GM20000 (cell line): ENCODE measurements at regions not wholly inside any gene's neighbourhood (a gene's known extent, or its start where the extent isn't known, plus 50 kb on each side); places are given as distances from the start of the nearest gene placed in this dataset.

ENCODE experiments used
- DNase-seq: peaks from one replicate; pipeline ENCODE4 v3.0.0; 2012; ENCODE audit warnings: low spot score
- TF ChIP-seq, protein P1 (sequence below): IDR thresholded peaks from 2 replicates; pipeline ENCODE4 v1.5.1; 2012; ENCODE audit warnings: mild to moderate bottlenecking, control low read depth; ENCODE audit errors: extremely low read depth, missing control alignments

DNA sequence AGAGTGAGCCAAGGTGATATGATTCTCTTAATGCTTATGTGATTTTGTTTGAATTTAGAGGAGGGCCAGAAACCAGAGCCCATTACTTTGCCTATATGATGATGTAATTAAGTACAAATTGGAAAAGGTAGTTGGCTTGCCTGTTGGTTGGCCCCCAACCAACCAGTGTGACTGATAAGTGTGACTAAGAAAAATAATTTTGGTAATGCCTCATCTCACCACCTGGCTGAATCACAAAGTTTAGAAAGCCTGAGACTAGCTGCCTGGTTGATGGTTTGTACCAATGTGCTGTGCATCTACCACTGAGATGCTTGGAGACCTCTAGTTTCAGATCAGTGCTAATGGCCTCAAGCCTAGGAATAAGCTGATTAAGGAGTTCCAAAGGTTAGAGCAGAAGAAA, 338.7 kb downstream of the CDH2 start:
- no peak for DNase-seq
- TF ChIP-seq, protein P1, sequence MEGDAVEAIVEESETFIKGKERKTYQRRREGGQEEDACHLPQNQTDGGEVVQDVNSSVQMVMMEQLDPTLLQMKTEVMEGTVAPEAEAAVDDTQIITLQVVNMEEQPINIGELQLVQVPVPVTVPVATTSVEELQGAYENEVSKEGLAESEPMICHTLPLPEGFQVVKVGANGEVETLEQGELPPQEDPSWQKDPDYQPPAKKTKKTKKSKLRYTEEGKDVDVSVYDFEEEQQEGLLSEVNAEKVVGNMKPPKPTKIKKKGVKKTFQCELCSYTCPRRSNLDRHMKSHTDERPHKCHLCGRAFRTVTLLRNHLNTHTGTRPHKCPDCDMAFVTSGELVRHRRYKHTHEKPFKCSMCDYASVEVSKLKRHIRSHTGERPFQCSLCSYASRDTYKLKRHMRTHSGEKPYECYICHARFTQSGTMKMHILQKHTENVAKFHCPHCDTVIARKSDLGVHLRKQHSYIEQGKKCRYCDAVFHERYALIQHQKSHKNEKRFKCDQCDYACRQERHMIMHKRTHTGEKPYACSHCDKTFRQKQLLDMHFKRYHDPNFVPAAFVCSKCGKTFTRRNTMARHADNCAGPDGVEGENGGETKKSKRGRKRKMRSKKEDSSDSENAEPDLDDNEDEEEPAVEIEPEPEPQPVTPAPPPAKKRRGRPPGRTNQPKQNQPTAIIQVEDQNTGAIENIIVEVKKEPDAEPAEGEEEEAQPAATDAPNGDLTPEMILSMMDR = no peak

DNA sequence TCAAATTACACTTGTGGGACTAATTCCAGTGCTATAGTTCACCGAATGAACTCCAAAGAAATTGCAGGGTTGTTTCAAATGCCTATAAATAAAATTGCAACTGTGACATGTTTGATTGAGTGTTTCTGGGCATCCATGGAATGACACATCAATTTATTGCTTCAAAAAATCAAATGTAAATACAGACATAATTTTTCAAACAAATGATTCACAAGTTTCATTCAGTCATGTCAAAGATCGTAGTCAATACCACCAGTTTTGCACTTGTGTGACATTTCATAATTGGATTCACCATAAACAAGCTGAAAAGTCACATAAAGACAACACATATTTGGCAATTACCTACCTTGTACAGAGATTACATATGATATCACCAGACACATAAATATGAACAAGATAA, 350.8 kb downstream of the CDH2 start:
- TF ChIP-seq, protein P1 = no peak

DNA sequence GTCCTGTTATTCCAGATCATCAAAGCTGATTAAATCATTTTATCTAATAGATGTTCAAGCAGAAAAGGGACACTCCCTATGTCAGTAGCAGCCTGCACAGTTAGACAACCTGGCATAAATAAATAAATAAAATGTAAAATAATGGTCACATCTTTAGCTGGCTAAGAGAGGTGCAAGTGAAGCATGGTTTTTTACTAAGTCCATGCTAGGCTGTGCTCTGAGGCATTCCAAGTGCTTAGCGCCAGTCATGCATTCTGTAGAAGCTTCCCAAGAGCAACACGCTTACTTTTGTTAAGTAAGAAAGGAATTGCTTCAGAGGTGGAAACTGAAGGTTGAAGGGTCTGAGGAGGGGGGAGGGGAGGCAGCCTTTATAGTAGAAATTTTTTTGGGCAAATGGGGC, 351.2 kb downstream of the CDH2 start:
- DNase-seq = no peak
- TF ChIP-seq, protein P1 = no peak

More for the DNA sequence above, 350.8 kb downstream of the CDH2 start:
- no peak for DNase-seq

DNA sequence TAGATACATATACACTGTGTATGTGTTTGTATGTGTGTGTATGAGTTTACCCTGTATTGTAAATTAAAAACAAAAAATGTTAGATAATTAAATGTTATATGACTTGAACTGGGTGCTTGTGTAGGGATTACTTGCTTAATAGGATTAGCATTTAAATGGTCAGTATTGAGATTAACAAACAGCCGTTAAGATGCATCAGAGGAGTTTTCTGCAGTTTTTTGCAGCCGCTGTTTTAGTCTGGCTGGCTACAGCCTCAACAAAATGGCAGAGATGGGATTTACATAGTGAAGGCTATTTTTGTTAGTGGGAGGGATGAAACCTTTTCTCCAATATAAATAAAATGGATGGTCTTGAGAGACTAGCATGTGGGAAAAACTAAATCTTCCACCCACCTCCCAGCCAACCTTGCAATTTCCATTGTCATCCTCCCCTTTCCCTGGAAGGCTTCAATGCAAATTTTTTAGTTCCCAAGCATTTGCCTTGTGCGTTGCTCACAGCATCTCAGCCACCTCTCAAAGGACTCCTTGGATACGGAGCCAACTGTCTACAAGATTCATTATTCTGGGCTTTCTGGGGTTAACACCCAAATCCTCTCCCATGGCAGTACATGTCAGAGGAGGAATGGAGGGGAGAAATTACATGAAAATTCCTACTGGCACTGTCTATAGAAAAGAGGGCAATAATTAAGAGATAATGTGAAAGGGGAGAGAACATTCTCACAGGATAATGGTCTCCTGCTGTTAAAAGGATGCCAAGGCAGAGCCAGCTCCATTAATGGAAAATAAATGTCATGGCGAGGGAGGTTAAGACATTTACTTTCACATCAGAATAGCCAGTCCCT, 351.9 kb downstream of the CDH2 start:
- DNase-seq = no peak
- TF ChIP-seq, protein P1 = no peak

DNA sequence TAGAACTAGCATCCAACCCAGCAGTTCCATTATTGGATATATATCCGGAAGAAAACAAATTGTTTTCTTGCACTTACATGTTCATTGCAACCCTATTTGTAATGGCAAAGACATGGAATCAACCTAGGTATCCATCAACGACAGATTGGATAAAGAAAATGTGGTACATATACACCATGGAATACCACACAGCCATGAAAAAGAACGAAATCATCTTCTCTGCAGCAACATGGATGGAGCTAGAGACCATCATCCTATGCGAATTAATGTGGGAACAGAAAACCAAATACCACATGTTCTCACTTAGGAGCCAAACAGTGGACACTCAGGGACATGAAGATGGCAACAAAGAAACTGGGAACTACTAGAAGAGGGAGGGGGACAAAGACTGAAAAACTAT, 352.7 kb downstream of the CDH2 start:
- TF ChIP-seq, protein P1 = no peak
- no peak for DNase-seq

DNA sequence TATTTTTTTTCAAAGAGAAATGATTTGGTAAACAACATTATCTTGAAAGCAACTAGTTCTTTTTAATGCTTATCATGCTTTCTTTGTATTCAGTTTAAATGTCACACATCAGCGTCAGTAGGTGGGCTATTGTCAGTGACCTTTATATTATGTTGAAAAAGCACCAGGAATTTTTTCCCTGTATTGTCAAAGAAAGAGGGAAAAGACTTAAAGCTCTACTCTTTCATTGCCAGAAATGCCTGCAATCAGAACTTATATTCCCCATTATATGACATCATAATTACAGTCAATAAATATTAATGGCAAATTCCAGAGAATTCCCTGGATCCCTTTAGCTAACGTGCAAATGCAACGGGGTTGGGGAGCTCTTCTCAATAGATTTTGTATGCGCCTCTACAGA, 353.9 kb downstream of the CDH2 start:
- no peak for DNase-seq
- TF ChIP-seq, protein P1 = no peak

DNA sequence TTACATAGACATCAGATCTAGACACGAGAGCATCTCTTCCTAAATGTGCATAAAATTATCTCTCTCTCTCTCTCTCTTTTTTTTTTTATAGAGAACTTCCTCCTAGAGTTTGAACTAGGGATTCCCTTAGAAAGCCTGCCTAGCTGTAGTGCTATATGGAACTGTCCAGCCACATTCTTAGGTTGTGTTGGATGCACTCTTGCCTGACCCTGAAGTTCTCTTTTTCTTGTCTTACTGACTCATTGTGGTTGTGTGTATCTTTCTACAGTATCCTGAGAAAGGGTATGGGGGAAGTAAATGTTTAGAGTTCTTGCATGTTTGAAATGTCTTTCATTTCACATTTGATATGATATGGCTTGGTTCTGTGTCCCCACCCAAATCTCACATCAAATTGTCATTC, 368.2 kb downstream of the CDH2 start:
- no peak for DNase-seq
- TF ChIP-seq, protein P1 = no peak
